Kidney glomerular epithelial cell (primary cell): ENCODE measurements at regions not wholly inside any gene's neighbourhood (a gene's known extent, or its start where the extent isn't known, plus 50 kb on each side); places are given as distances from the start of the nearest gene placed in this dataset.
A peak's percentile ranks its signal among the peaks of the same experiment; 100 is the strongest.
"Not testable (repeated sequence)": the region's sequence is repeated elsewhere in the genome, so short reads cannot be mapped to it uniquely, and the experiment has no call there.

Experiments
- DNase-seq: peaks from one replicate; lab custom pipeline; 2025; lab: John Stamatoyannopoulos, UW

DNA sequence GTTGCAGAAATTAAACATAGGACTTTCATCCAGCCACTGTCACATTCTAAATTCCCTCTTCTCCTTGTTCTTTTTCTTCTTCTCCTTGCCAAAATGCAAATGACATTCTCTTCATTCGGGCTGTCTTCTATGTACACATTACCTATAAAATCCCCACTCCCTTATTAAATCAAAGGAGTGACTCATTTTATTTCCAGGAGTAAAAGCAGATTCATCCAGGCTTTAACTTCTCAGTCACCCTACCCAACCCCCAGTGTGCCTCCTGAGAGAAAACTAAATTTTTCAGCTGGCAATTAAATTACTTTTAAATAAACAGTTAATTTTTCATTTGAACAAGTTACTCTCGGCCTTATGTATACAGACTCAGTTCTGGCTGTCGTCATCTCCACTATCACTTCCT is 223.9 kb upstream of the SHH start:
- no peak for DNase-seq

DNA sequence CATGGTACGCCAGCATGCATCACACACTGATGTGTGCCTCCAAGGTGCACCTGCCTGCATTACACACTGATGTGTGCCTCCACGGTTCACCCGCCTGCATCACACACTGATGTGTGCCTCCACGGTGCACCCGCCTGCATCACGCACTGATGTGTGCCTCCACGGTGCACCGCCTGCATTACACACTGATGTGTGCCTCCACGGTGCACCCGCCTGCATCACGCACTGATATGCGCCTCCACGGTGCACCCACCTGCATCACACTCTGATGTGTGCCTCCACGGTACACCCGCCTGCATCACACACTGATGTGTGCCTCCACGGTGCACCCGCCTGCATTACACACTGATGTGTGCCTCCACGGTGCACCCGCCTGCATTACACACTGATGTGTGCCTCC is 223.1 kb upstream of the SHH start:
- DNase-seq, result not testable (repeated sequence)

DNA sequence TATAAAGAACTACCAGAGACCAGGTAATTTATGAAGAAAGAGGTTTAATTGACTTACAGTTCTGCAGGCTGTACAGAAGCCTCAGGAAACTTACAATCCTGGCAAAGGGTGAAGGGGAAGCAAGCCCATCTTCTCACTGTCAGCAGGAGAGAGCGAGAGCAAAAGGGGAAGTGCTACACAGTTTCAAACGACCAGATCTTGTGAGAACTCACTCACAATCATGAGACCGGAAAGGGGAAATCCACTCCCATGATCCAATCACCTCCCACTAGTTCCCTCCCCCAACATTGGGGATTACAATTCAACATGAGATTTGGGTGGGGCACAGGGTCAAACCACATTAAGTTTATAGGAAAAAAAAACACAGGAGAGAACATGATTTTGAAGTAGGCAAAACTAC is 222.1 kb upstream of the SHH start:
- no peak for DNase-seq

DNA sequence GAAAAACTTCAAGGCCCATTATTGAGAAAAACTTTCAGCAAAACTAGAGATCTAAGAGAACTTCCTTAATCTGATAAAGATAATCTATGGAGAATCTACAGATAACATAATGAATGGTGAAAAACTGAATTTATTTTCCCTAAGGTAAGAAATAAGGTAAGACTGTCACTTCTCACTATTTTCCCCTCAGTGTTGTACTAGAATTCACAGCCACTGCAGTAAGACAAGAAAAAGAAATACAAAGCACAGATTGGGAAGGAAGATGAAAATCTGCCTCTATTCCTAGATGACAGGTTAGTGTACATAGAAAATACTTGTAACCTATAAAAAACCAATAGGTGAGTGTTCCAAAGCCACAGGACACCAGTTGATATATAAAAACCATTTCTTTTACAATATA is 220.7 kb upstream of the SHH start:
- no peak for DNase-seq

DNA sequence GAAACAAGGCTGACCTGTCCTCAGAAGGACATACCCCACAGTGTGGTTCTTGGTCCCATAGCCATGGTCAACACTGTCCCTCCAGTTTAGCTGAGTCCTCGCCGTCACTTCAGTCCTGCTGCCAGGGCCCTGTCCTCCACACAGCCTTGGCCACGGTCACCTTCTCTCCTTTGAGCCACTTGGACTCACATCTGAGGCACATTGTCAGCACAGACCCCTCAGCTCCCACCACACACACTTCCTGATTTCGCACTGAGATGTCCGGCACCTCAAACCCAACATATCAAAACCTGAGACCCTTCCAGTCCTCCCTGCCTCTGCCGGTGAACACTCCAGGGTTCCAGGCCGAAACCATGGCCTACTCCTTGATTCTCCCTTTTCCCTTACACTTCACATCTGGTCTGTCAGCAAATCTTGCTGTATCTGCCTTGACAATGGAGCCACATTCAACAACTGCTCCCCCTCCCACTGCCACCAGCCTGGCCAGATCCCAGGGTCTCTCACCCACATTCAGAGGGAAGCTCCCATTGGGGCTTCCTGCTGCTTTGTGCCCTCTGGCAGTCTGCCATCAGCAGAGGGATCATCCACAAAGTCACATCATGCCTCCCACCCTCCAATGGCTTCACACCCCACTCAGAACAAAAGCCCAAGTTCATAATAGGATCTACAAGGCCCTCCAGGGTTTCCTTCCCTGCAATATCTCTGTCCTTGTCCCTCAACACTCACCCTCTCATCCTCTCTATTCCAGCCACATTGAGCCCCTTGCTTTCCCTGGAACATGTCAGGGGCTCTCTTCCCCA is 219.6 kb upstream of the SHH start:
- no peak for DNase-seq

DNA sequence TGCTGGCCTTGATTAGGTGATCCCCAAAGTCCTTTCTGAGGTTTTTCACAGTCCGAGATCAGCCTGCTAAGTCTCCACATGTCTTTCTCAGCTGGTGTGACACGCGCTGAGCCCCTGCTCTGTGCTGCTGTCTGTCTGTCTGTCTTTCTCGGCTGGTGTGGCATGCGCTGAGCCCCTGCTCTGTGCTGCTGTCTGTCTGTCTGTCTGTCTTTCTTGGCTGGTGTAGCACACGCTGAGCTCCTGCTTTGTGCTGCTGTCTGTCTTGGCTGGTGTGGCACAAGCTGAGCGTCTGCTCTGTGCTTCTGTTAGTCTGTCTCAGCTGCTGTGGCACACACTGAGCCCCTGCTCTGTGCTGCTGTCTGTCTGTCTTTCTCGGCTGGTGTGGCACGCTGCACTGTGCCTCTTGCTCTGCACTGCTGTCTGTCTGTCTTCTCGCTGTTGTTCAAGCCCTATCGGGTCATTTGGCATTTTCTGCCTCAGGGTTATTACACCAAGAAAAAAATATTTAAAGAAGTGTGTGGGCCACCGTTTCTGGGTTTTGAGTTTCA is 217.3 kb upstream of the SHH start:
- no peak for DNase-seq

DNA sequence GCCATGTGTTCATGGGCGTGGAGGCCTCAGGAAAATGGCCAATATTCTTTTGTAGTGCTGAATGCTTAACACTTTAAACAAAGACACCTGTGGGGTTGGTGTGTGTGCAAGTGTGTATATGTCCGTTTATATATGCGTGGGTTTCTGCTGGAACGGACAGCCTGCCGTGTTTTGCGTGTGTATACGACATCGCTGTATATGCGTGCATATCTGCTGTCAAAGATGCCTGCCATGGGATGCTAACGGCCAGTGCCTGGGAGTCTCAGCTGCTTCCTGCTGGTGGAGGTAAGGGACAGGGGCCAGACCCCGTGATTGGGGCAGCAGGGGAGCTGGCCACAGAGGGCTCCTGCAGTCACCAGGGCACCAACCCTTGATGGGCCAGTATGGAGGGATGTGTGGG is 216.3 kb upstream of the SHH start:
- DNase-seq, result no peak

DNA sequence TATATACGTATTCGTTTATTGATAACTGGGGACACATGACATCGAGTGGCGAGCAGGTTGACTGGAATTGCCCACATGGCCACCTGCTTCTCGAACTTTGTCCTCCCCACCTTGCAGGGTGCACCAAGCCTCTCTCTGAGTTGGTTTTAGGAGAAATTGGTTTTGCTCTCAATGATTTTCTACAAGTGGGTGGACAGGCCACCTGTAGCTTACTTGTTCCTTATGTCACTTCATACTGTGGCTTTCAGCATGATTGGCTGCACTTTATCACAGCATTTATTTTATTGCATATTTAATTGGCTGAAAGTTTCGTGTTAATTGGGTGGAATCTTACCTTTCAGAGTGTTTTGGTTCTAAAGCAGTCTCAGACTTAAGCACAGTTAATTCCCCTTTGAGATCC is 215.6 kb upstream of the SHH start:
- no peak for DNase-seq

DNA sequence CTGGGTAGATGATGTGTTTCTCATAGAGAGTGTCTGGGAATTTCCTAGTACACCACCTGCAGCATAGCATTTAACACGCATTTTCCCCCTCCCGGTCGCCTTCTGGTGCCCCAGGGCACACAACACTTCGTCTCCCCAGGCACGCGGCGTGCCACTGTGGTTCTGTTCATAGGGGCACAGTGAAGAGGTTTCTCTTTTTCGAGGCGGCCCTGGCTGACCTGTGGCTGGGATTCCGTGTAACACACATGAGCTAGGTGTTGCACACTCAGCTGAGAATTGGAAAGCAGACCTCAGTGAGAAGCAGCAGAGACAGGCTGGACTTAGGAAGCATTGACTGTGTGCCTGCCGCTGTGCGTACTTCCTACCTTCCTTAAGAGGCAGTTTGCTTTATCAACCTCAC is 214.3 kb upstream of the SHH start:
- no peak for DNase-seq

DNA sequence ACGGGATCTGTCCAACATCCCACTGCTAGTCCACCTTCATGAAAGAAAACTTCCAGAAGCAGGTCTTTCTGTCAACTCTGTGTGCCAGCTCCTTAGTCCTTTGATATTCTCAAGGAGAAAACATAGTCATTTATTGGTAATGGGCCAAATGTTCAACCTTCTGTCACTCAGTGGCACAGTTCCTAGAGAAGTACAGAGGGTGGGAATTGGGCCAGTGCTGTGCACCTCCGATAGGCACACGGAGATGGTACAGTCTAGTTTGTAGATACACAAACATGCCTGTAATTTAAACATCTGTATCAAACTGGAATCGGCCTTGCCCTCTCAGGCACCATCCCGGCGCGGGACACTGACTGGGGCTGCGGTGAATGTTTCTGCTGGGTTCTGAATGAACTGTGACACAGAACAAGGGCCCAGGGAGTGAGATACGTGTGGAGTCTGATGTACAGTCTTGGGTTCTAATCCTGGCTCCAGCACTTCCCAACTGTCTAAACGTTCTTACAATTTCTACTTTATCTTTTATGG is 213.9 kb upstream of the SHH start:
- DNase-seq, result no peak

DNA sequence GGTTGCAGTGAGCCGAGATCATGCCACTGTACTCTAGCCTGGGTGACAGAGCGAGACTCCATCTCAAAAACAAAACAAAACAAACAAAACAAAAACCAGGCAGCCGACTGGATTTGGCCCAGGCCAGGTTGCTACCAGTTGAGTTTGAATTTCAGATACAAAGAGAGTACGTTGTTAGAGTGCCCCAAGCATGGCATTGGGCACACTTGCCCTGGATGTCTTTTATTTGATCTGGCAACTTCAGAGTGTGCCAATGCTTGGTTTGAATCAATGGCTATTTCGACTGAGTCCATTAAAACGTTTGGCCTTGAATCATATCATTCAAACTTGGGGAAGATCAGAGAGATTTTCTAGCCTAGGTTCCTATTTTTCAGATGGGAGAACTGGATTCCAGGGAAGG is 213.4 kb upstream of the SHH start:
- DNase-seq, result no peak

DNA sequence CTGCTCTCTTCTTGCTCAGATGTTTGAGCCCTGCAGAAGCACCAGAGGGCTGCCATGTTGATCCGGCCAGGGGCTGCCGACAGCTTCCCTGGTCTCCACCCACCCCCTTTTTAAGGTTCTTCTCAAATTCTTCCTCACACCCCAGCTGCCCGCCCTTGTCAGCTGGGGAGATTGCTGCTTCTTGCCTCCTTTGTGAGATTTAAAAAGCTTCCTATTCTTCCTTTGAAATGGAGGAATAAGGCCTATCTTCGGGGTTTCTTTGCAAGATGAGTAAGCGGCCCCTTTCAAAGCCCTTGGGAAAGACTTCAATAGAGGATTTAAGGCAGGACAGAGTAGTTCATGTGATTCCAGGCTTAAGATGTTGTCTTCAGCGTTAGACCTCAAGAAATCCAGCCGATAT is 211.9 kb upstream of the SHH start:
- DNase-seq, result no peak

DNA sequence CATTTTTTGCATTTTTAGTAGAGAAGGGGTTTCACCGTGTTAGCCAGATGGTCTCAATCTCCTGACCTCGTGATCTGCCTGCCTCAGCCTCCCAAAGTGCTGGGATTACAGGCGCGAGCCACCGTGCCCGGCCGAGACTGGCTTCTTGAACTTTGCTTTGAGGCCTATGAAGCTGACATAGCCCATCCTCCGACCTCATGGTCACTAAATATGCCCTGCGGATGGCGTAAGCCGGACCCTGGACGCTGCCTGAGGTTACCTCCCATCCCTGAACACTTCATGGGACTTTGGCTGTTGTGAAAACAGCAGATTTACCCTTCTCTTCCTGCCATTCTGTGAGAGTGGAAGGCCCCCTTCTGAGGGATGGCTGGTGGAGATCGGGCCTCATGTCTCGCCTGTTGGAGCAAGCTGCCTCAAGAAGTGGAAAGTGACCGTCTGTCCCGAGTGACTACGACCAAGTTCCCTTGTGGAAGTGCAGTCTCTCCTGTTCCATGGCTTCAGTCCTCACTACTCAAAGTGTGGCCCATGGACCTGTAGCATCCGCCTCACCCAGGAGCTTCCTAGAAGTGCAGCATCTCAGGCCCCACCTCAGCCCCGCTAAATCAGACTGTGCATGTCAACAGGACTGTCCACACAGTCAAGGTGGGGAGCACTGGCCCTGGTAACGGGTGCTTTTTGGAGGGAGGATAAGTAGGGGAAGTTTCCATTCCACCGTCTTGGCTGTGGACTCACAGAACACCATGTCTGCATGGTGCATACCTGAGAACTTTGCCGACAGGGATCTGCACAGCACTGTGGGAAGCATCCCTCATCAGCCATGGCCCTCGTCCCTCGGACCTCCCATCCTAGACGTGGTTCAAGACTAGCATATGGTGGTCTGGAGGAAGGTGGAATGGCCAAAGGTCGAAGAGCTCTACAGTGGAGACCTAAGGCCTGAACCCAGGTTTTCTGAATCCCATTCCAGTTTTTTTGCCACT is 210.5 kb upstream of the SHH start:
- no peak for DNase-seq

DNA sequence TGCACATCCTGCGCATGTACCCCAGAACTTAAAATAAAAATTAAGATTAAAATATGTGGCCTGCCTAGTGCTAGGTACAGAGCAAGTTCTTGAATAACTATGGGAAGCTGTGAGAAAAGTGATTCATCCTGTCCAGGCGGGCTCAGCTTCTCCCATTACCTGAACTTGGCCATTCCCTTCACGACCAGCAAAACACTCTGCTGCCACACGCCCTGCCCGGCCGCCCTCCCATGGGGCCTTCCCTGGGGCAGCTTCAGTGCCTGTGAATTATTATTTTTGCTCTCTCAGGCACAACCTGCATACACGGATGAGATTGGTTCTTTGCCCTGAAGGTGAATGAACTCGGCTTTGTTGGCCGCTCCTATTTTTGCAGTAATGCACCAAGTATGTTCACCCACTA is 209.2 kb upstream of the SHH start:
- peak; percentile 52 for DNase-seq

DNA sequence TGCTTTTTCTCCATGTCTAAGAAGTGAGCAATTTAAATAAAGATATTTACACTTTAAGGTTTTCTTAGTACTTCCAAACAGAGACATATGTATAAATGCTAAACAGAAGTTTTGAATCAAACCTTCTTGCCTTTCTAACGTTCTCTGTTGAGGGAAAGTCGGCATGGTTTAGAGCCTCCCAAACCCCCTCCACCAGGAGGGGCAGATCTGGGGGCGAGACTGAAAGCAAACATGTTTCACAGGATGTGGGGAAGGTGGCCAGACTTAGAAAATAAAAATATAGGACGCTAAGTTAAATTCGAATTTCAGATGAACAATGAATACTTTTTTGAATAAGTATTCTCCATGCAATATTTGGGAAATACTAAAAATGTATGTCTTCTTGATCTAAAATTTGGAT is 208.3 kb upstream of the SHH start:
- no peak for DNase-seq

DNA sequence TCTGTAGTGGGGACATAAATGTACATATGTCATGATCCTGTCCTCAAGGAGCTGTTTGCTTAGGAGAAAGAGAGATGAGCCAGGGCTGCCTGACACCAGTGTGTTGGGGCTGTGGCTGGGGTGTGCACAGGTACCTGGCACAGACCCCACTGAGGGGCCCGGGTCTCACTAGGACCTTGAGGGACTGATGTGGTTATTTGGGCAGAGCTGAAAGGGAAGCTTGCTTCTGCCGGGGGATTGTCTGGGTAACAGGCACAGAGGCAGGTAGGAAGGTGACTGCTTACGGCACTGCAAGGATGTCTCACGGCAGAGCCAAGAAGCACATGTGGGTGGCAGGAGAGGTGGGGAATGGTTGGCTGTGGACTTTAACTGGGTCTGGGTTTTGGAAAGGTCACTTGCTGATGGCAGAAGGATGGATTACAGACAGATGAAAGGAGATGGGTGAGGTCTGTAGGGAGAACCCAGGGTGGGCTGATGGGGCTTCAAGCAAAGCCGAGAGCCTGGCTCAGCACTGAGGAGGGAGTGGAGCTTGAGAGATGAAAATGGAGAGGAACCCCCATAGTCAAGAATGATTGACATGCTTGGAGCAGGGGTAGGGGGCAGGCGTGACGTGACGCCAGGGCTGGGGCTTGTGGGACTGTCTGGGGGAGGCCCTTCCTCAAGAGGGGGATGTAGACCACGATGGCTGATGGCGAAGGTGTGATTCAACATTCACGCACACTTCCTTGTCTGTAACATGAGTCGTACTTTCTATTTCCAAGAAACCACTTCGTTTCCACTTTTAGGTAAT is 207.7 kb upstream of the SHH start:
- DNase-seq, result no peak

DNA sequence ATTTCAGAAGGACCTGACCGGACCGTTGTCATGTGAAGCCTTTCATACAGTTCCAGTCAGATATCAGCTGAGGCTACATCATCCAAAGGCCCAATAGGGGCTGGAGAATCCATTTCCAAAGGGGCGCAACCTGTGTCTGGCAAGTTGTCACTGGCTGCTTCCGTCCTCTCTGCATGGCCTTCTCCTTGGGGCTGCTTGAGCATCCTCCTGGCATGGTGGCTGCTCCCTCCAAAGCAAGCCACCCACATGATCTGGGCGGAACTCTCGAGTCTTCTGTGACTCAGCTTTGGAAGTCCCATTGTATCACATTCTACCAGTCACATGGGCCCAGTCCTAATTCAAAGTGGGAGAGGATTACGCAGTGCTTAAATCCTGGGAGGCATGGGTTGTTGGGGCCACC is 207.0 kb upstream of the SHH start:
- DNase-seq, result no peak

DNA sequence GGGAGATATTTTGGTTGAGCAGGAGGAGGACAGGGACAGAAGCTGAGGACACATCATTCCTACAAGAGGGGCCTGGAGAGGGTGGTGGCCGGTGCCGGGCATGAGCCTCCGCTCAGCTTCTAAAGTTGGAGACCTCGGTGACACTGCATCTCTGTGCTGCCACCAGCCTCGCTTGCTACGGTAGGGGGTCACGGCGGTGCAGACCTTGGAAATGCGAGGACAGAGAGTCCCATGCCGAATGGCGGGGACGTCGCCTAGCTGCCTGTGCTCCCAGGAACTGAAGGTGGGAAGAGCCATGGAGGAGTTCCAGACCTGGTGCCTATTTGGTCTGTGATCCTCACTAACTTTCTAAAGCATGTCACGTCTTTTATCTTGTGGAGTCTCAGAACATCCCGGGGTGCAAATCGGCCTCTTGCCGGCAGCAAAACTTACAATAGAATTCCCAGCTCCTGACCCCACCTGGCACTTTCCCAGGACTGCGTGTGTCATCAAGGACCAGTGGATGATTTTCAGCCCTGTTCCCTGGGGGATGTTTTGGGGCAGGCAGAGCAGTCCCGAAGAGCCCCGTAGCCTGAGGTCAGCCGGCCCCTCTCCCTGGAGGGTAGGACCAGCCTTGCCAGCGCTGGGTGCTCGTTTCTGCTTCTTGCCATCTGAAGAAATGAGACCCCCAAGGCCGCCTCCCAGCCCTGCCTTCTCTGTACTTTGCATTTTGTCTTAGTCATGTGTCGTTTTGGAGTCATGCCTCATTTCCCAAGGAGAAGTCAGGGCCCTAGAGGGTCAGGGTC is 205.8 kb upstream of the SHH start:
- DNase-seq, result no peak

DNA sequence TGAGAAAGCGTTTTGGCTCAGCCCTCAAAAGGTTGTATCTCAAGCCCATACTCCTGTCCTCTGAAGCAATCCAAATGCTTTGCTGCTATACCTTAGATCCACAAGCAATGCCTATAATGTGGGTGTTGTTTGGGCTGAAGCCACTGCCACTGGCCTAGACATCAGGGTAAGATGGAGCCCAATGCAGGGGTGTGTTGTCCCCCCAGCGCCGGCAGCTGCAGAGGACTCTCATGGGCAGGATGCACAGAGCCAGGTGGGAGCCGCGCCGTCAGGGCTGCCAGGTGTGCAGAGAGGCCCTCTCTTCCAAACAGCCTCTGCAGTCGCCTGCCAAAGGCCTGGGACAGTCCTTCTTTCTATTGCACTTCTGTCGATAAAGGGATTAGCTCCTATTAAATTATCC is 205.2 kb upstream of the SHH start:
- no peak for DNase-seq

DNA sequence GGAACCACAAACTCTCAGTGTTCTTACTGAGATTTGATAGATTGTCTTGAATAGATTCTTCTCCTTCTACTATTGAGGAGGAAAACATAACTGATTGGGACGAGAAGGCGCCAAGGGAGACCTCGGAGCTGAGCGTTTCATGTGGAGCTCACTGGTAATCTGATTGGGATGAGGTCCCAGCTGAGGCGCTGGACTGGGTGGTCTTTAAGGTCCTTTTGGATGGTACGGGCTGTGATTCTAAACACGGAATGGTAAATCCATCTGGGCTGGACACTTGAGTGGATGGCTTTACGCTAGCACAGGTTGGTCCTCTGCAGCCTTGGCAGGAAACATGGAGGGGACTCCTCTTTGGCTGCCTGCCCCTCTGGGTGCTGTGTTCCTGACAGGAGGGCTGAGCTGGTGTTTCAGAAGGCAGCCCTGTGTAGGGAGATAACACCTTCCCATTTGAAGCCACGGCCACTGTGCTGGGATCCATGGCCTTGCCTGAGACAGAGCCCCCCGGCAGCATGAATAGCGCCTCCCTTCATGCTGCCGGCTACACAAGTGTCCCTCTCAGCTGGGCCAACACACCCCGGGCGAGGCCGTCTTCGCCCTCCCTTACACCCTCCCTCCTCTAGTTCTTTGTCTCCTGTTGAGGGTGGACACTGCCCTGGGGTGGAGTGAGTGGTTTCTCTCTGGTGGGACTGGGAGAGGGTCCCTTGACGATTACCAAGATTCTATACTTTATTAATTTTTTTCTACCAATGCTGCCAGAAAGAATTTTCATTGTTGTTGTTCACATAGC is 203.2 kb upstream of the SHH start:
- DNase-seq, result no peak
